ENCODE measurements at regions not wholly inside any gene's neighbourhood (a gene's known extent, or its start where the extent isn't known, plus 50 kb on each side); places are given as distances from the start of the nearest gene placed in this dataset.

- TF ChIP-seq POLR2AphosphoS5 (IDR thresholded peaks at IDR 0.05) (no peak), POLR2A (IDR thresholded peaks at IDR 0.05) (no peak)
These were observed 407.9 kb downstream of the CPS1 start for GRCh38 chr2:210964141-210964764.

Measured in upper lobe of left lung (tissue), 4 donors.